SK-N-SH (cell line): ENCODE measurements at regions not wholly inside any gene's neighbourhood (a gene's known extent, or its start where the extent isn't known, plus 50 kb on each side); places are given as distances from the start of the nearest gene placed in this dataset.

Source experiments
- CTCF ChIP-seq: fragments of 200-600 bp; sonication (generic); IDR thresholded peaks from 2 replicates; pipeline ENCODE4 v1.6.1; 2017; ENCODE audit warnings: antibody characterized with exemption, mild to moderate bottlenecking, moderate library complexity
- EZH2phosphoT487 ChIP-seq: fragments of 200-600 bp; sonication (generic); IDR thresholded peaks from 2 replicates; pipeline ENCODE4 v1.6.1; 2017; ENCODE audit warnings: low read depth, mixed run types, mild to moderate bottlenecking, antibody characterized with exemption, moderate library complexity, borderline replicate concordance
- POLR2AphosphoS5 ChIP-seq: IDR thresholded peaks from 2 replicates; pipeline ENCODE4 v1.6.1; 2012; ENCODE audit warnings: low read depth, low read length
- TAF1 ChIP-seq: IDR thresholded peaks from 2 replicates; pipeline ENCODE4 v1.6.1; 2012; ENCODE audit warnings: low read depth, mild to moderate bottlenecking, low read length, moderate library complexity, borderline replicate concordance

GRCh38 chr18:32831781-32832180 is 59.0 kb upstream of the KLHL14 start:
- TF ChIP-seq CTCF (no peak), TAF1 (no peak), EZH2phosphoT487 (no peak), POLR2AphosphoS5 (no peak)
